GM12878 (cell line): ENCODE measurements at regions not wholly inside any gene's neighbourhood (a gene's known extent, or its start where the extent isn't known, plus 50 kb on each side); places are given as distances from the start of the nearest gene placed in this dataset.

ENCODE experiments used
- ATAC-seq: fragments of 200-7000 bp; cut with Tn5 transposase; 3 replicates; pipeline ENCODE4 v1.9.1; 2020; ENCODE audit warnings: mild to moderate bottlenecking, moderate library complexity
- BruUV-seq: library from RNA; stranded (reverse); fragments of 400-500 nt; replicated peaks from 2 replicates; lab custom pipeline; 2021; lab: Mats Ljungman, UMichigan
- CTCF ChIA-PET: fragments of 300-600 bp; sonication (Branson Sonifier 250); formaldehyde crosslinking; extraction: SDS; loops from one replicate; lab custom pipeline; 2021; ENCODE audit warnings: inconsistent platforms; lab: Yijun Ruan, JAX
- POLR2A ChIA-PET: fragments of 350-600 bp; formaldehyde crosslinking; extraction: SDS; loops from one replicate; lab custom pipeline; 2021; ENCODE audit warnings: inconsistent platforms; lab: Charles Lee
- RAD21 ChIA-PET: fragments of 300-600 bp; sonication (Branson Sonifier 250); formaldehyde crosslinking; loops from one replicate; lab custom pipeline; 2023; ENCODE audit warnings: antibody characterized with exemption; ENCODE audit not compliant: unreplicated experiment; lab: Charles Lee
- SMC1A ChIA-PET: fragments of 300-600 bp; sonication (Branson Sonifier 250); formaldehyde crosslinking; loops from one replicate; lab custom pipeline; 2023; ENCODE audit not compliant: unreplicated experiment, uncharacterized antibody; lab: Charles Lee
- DNase-seq: peaks from one replicate; pipeline ENCODE4 v3.0.0-alpha.2; 2011; ENCODE audit warnings: low read depth, low spot score
- FAIRE-seq: peaks from 3 replicates; lab custom pipeline; 2011; peaks lifted over from hg19 to GRCh38; lab: Jason Lieb, UNC
- H2AFZ ChIP-seq: 2 replicates; pipeline ENCODE4 v1.6.0; 2011; ENCODE audit warnings: low read depth, low read length, control low read depth; ENCODE audit not compliant: control insufficient read depth
- H3K27ac ChIP-seq: 2 replicates; pipeline ENCODE4 v1.5.1; 2011; ENCODE audit warnings: control low read depth; ENCODE audit not compliant: control insufficient read depth, insufficient read depth
- H3K27me3 ChIP-seq, 2 experiments: replicated peaks in 1 of 2; 2 replicates each; pipeline versions ENCODE4 v1.6.0 to v1.6.1; 2011; ENCODE audit warnings: low read length in 1 of 2; ENCODE audit not compliant: control insufficient read depth in 2 of 2, insufficient read depth in 2 of 2
- H3K36me3 ChIP-seq, 2 experiments: 2 replicates each; pipeline ENCODE4 v1.5.1; 2011; ENCODE audit warnings: low read length in 1 of 2; ENCODE audit not compliant: control insufficient read depth in 2 of 2, insufficient read depth in 2 of 2
- H3K4me1 ChIP-seq: 2 replicates; pipeline ENCODE4 v1.6.1; 2011; ENCODE audit warnings: mild to moderate bottlenecking, low read length, moderate library complexity, mixed read lengths; ENCODE audit not compliant: control insufficient read depth, insufficient read depth
- H3K4me2 ChIP-seq: 2 replicates; pipeline ENCODE4 v1.6.0; 2011; ENCODE audit warnings: control low read depth; ENCODE audit not compliant: control insufficient read depth, insufficient read depth
- H3K4me3 ChIP-seq: fragments of 200-600 bp; sonication (generic); 2 replicates; pipeline ENCODE4 v1.5.1; 2016
- H3K79me2 ChIP-seq: 2 replicates; pipeline ENCODE4 v1.6.0; 2011; ENCODE audit warnings: low read length; ENCODE audit not compliant: control insufficient read depth, insufficient read depth
- H3K9ac ChIP-seq: 2 replicates; pipeline ENCODE4 v1.8.0; 2011; ENCODE audit warnings: low read length, control low read depth, mixed read lengths; ENCODE audit not compliant: control insufficient read depth, insufficient read depth
- H3K9me3 ChIP-seq: replicated peaks from 3 replicates; pipeline ENCODE4 v1.5.1; 2011; ENCODE audit warnings: mild to moderate bottlenecking, low read length; ENCODE audit not compliant: control insufficient read depth, insufficient read depth
- H4K20me1 ChIP-seq: 2 replicates; pipeline ENCODE4 v1.6.0; 2011; ENCODE audit not compliant: control insufficient read depth, insufficient read depth
- BCL11A ChIP-seq: IDR thresholded peaks from 2 replicates; pipeline ENCODE4 v1.6.1; 2011; ENCODE audit warnings: low read depth, low read length
- CBX3 ChIP-seq: fragments of 200-600 bp; sonication (generic); IDR thresholded peaks from 2 replicates; pipeline ENCODE4 v1.6.1; 2016; ENCODE audit warnings: low read depth, borderline replicate concordance
- CEBPB ChIP-seq, 2 experiments: fragments of 150-350 bp in 1 of 2; IDR thresholded peaks; 2 replicates each; pipeline ENCODE4 v1.6.1; 2012 to 2014; ENCODE audit warnings: low read depth in 2 of 2, low read length in 2 of 2, borderline replicate concordance in 1 of 2, inconsistent platforms in 1 of 2
- DPF2 ChIP-seq: fragments of 450-650 bp; IDR thresholded peaks from 2 replicates; pipeline ENCODE4 v1.6.1; 2017; ENCODE audit warnings: mild to moderate bottlenecking
- NR2F1 ChIP-seq: fragments of 450-650 bp; conservative IDR thresholded peaks from 2 replicates; pipeline ENCODE4 v1.6.1; 2017; ENCODE audit warnings: mild to moderate bottlenecking
- PML ChIP-seq: IDR thresholded peaks from 2 replicates; pipeline ENCODE4 v1.6.1; 2012; ENCODE audit warnings: low read length, inconsistent platforms
- RELA ChIP-seq: fragments of 450-650 bp; IDR thresholded peaks from 2 replicates; pipeline ENCODE4 v1.8.0; 2014; ENCODE audit warnings: borderline replicate concordance; ENCODE audit not compliant: partially characterized antibody
- SMARCA5 ChIP-seq: fragments of 450-650 bp; IDR thresholded peaks from 2 replicates; pipeline ENCODE4 v1.6.1; 2017; ENCODE audit warnings: mild to moderate bottlenecking
- SUPT20H ChIP-seq: IDR thresholded peaks from 2 replicates; pipeline ENCODE4 v1.6.1; 2011; ENCODE audit warnings: low read depth, mild to moderate bottlenecking, low read length, moderate library complexity, borderline replicate concordance; ENCODE audit not compliant: control insufficient read depth
- ZSCAN29 ChIP-seq: fragments of 450-650 bp; IDR thresholded peaks from 2 replicates; pipeline ENCODE4 v1.6.1; 2017; ENCODE audit warnings: mild to moderate bottlenecking, moderate library complexity
- WGBS: methylation state at CpG from one replicate; pipeline ENCODE4 v1.1.6; 2016; ENCODE audit warnings: low lambda C conversion rate; ENCODE audit not compliant: insufficient replicate concordance, insufficient coverage; ENCODE audit errors: missing lambda C conversion rate; 5-methylcytosine and 5-hydroxymethylcytosine counted together
- in situ Hi-C: fragments of 300-500 bp; cut with MboI; formaldehyde crosslinking; loops from 9 replicates; pipeline ENCODE4 v1.14.3; 2018; ENCODE audit warnings: mixed read lengths
- intact Hi-C: fragments of 100-400 bp; cut with micrococcal nuclease; formaldehyde crosslinking; loops from one replicate; pipeline ENCODE4 v1.14.2; 2022; ENCODE audit not compliant: unreplicated experiment
- TF ChIP-seq, protein P1 (sequence below): IDR thresholded peaks from 2 replicates; pipeline ENCODE4 v1.6.1; 2012; ENCODE audit warnings: low read depth, low read length, improper control_type of control experiment
- TF ChIP-seq, protein P2 (sequence below): IDR thresholded peaks from 2 replicates; pipeline ENCODE4 v1.6.1; 2011; ENCODE audit warnings: borderline replicate concordance, low read depth, mild to moderate bottlenecking, moderate library complexity, low read length; ENCODE audit not compliant: insufficient read depth, poor library complexity, severe bottlenecking
- TF ChIP-seq, protein P3 (sequence below): fragments of 450-650 bp; IDR thresholded peaks from 2 replicates; pipeline ENCODE4 v1.6.1; 2018; ENCODE audit warnings: mild to moderate bottlenecking, low read depth, moderate library complexity; ENCODE audit not compliant: partially characterized antibody
- TF ChIP-seq, protein P4 (sequence below): IDR thresholded peaks from 2 replicates; pipeline ENCODE4 v1.6.1; 2011; ENCODE audit warnings: mild to moderate bottlenecking, low read depth, low read length, moderate library complexity; ENCODE audit not compliant: insufficient replicate concordance

DNA sequence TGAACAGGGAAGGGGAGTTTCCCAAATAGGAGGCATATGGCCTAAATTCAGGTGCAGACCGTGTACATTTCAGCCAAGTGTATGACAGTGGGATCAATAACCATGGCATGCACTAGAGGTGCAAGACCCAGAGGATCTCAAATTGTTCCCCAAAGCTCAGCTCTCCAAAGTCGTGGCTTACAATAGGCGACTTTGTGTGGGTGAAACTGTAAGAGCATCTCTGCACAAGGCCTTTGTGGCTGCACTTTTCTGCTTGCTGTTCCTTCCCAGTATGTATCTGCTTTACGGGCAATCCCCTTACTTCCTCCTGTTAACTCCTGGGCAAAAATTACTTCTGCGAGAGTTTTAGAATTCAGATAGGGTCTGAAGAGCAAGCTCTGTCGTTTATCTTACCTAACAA lies 518.3 kb upstream of the ZFP42 start (continued):
- no peak for TF ChIP-seq CEBPB (IDR thresholded peaks at IDR 0.05; ENCODE audit: borderline replicate concordance in 1 of 2, low read depth in 2 of 2, low read length in 2 of 2)
- no peak for TF ChIP-seq DPF2
- TF ChIP-seq SUPT20H = no peak
- TF ChIP-seq, protein P1, sequence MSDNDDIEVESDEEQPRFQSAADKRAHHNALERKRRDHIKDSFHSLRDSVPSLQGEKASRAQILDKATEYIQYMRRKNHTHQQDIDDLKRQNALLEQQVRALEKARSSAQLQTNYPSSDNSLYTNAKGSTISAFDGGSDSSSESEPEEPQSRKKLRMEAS = no peak
- TF ChIP-seq BCL11A = no peak
- TF ChIP-seq RELA = no peak
- TF ChIP-seq PML = no peak
- no peak for TF ChIP-seq CBX3

DNA sequence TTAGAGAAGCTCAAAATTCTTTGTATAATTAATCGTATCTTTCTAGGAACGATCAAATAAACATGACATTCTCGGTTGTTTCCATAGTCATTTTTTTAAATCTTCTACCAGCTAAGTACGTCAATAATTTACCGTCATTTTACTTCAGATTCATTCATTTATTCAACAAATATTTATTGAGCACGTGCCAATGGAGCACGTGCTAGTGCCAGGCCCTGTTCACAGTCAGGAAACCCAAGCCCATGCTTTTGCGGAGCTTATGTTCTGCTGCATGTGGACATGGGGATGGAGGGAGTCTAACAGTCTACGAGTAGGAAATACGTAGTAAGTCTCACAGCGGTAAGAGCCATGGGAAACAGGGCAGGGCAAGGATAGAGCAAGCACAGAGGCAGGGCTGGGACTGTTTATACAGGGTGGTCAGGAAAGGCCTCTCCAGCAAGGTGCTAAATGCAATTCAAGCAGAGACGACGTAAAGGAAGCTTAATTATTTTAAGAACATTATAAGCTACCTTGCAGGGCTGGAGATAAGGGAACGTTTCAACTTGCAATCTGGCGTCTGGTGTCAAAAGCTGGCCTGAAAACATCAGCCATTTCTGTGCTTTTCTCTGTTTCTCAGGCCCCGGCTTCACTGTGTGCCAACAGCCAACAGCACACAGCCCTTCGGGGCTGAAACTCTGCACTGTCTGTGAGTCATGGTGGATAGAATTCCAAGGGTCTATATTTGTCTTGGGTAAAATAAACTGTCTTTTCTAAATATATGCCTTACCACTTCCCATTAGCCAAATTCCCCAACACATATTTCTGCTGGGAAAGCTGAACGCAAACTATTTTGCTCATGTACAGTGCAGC lies 517.1 kb upstream of the ZFP42 start:
- POLR2A ChIA-PET = no interaction called here
- in situ Hi-C loops = no loop called here
- TF ChIP-seq, protein P2, sequence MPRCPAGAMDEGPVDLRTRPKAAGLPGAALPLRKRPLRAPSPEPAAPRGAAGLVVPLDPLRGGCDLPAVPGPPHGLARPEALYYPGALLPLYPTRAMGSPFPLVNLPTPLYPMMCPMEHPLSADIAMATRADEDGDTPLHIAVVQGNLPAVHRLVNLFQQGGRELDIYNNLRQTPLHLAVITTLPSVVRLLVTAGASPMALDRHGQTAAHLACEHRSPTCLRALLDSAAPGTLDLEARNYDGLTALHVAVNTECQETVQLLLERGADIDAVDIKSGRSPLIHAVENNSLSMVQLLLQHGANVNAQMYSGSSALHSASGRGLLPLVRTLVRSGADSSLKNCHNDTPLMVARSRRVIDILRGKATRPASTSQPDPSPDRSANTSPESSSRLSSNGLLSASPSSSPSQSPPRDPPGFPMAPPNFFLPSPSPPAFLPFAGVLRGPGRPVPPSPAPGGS = no peak
- TF ChIP-seq DPF2 (no peak), SMARCA5 (no peak), ZSCAN29 (no peak), NR2F1 (no peak)
- TF ChIP-seq, protein P3, sequence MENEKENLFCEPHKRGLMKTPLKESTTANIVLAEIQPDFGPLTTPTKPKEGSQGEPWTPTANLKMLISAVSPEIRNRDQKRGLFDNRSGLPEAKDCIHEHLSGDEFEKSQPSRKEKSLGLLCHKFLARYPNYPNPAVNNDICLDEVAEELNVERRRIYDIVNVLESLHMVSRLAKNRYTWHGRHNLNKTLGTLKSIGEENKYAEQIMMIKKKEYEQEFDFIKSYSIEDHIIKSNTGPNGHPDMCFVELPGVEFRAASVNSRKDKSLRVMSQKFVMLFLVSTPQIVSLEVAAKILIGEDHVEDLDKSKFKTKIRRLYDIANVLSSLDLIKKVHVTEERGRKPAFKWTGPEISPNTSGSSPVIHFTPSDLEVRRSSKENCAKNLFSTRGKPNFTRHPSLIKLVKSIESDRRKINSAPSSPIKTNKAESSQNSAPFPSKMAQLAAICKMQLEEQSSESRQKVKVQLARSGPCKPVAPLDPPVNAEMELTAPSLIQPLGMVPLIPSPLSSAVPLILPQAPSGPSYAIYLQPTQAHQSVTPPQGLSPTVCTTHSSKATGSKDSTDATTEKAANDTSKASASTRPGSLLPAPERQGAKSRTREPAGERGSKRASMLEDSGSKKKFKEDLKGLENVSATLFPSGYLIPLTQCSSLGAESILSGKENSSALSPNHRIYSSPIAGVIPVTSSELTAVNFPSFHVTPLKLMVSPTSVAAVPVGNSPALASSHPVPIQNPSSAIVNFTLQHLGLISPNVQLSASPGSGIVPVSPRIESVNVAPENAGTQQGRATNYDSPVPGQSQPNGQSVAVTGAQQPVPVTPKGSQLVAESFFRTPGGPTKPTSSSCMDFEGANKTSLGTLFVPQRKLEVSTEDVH = no peak
- TF ChIP-seq, protein P4, sequence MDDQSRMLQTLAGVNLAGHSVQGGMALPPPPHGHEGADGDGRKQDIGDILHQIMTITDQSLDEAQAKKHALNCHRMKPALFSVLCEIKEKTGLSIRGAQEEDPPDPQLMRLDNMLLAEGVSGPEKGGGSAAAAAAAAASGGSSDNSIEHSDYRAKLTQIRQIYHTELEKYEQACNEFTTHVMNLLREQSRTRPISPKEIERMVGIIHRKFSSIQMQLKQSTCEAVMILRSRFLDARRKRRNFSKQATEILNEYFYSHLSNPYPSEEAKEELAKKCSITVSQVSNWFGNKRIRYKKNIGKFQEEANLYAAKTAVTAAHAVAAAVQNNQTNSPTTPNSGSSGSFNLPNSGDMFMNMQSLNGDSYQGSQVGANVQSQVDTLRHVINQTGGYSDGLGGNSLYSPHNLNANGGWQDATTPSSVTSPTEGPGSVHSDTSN = no peak

More for the DNA sequence above, 517.1 kb upstream of the ZFP42 start:
- H3K27me3 ChIP-seq = no peaks in the 10 kb centered on the region
- no peaks in the 10 kb centered on the region for H3K9me3 ChIP-seq
- CTCF ChIA-PET = interaction anchor here (1.0 kb wide), 1 partner anchor 126 kb away, joined by 3 read pairs; no protein-coding TSS in a partner anchor
- no TSS peak for BruUV-seq
- RAD21 ChIA-PET = no interaction called here
- 37% methylated on average over 18 of the region's 18 CpGs for WGBS
- ATAC-seq = no peak
- SMC1A ChIA-PET = interaction anchor here (0.7 kb wide), 1 partner anchor 10 kb away, joined by 3 read pairs; no protein-coding TSS in a partner anchor
- intact Hi-C loops = no loop called here
- H3K4me3 ChIP-seq = no peak overlapping the region
- H3K4me2 ChIP-seq = no peak overlapping the region
- no peaks in the 10 kb centered on the region for H3K79me2 ChIP-seq
- no peak overlapping the region for H2AFZ ChIP-seq
- no peaks in the 10 kb centered on the region for H4K20me1 ChIP-seq
- DNase-seq = no peak
- FAIRE-seq = no peak
- no peak overlapping the region for H3K27ac ChIP-seq
- H3K36me3 ChIP-seq = no peaks in the 10 kb centered on the region
- H3K4me1 ChIP-seq = no peaks in the 10 kb centered on the region
- H3K9ac ChIP-seq = no peak overlapping the region
